DND-41 (cell line): ENCODE measurements at regions not wholly inside any gene's neighbourhood (a gene's known extent, or its start where the extent isn't known, plus 50 kb on each side); places are given as distances from the start of the nearest gene placed in this dataset.
A peak's percentile ranks its signal among the peaks of the same experiment; 100 is the strongest.
"Not testable (repeated sequence)": the region's sequence is repeated elsewhere in the genome, so short reads cannot be mapped to it uniquely, and the experiment has no call there.

Experiments used
- ATAC-seq: fragments of 200-7000 bp; cut with Tn5 transposase; 3 replicates; pipeline ENCODE4 v1.9.1; 2021; ENCODE audit warnings: low read depth; ENCODE audit not compliant: insufficient read depth
- DNase-seq: peaks from one replicate; pipeline ENCODE4 v3.0.0-alpha.2; 2020
- H2AFZ ChIP-seq: 2 replicates; pipeline ENCODE4 v1.6.0; 2012; ENCODE audit warnings: low read depth, low read length
- H3K27ac ChIP-seq: 2 replicates; pipeline ENCODE4 v1.5.1; 2012; ENCODE audit warnings: low read length, inconsistent platforms
- H3K27me3 ChIP-seq: fragments of 200-600 bp; sonication (generic); 2 replicates; pipeline ENCODE4 v1.6.0; 2012; ENCODE audit warnings: low read length, mild to moderate bottlenecking, inconsistent platforms; ENCODE audit not compliant: insufficient read depth, poor library complexity
- H3K36me3 ChIP-seq: 2 replicates; pipeline ENCODE4 v1.5.1; 2012; ENCODE audit warnings: low read length, inconsistent platforms; ENCODE audit not compliant: insufficient read depth
- H3K4me1 ChIP-seq: 2 replicates; pipeline ENCODE4 v1.5.1; 2012; ENCODE audit warnings: mild to moderate bottlenecking, low read length; ENCODE audit not compliant: insufficient read depth
- H3K4me2 ChIP-seq: 2 replicates; pipeline ENCODE4 v1.6.0; 2012; ENCODE audit warnings: mild to moderate bottlenecking, moderate library complexity, low read length, inconsistent platforms; ENCODE audit not compliant: insufficient read depth
- H3K4me3 ChIP-seq, 2 experiments: fragments of 200-600 bp in 1 of 2; shearing (Covaris generic) in 1 of 2; 2 replicates each; pipeline ENCODE4 v1.5.1; 2012 to 2016; ENCODE audit warnings: inconsistent platforms in 2 of 2, low read length in 2 of 2, mild to moderate bottlenecking in 2 of 2, low read depth in 1 of 2, moderate library complexity in 1 of 2
- H3K79me2 ChIP-seq: 2 replicates; pipeline ENCODE4 v1.6.0; 2012; ENCODE audit warnings: low read length, inconsistent platforms; ENCODE audit not compliant: insufficient read depth
- H3K9ac ChIP-seq: 2 replicates; pipeline ENCODE4 v1.6.0; 2012; ENCODE audit warnings: low read depth, mild to moderate bottlenecking, inconsistent platforms, low read length, moderate library complexity
- H3K9me3 ChIP-seq: 2 replicates; pipeline ENCODE4 v1.5.1; 2012; ENCODE audit warnings: low read length, moderate library complexity, mild to moderate bottlenecking, inconsistent platforms; ENCODE audit not compliant: insufficient read depth, severe bottlenecking
- H4K20me1 ChIP-seq: 2 replicates; pipeline ENCODE4 v1.6.0; 2012; ENCODE audit warnings: low read length; ENCODE audit not compliant: insufficient read depth
- CTCF ChIP-seq: IDR thresholded peaks from 2 replicates; pipeline ENCODE4 v1.5.1; 2012; ENCODE audit warnings: borderline replicate concordance, low read length, moderate library complexity, mild to moderate bottlenecking; ENCODE audit not compliant: poor library complexity, severe bottlenecking; ENCODE audit errors: extremely low read depth
- EZH2 ChIP-seq: IDR thresholded peaks from 3 replicates; pipeline ENCODE4 v1.6.1; 2012; ENCODE audit warnings: borderline replicate concordance, low read depth, mild to moderate bottlenecking, moderate library complexity, low read length, inconsistent platforms; ENCODE audit not compliant: severe bottlenecking

- H4K20me1 ChIP-seq: no peaks in the 10 kb centered on the region
- TF ChIP-seq EZH2: no peak
- TF ChIP-seq CTCF: no peak
Observed at GRCh38 chrX:78839711-78840110, 92.2 kb downstream of the LPAR4 start.

GRCh38 chrX:78844218-78844617 lies 96.7 kb downstream of the LPAR4 start:
- not testable (repeated sequence) for H2AFZ ChIP-seq, H3K4me1 ChIP-seq

More at GRCh38 chrX:78839711-78840110, 92.2 kb downstream of the LPAR4 start:
- Histone ChIP-seq H3K4me3 (no peak overlapping the region), H3K79me2 (no peaks in the 10 kb centered on the region), H3K27ac (no peak overlapping the region), H3K9me3 (no peaks in the 10 kb centered on the region), H2AFZ (no peak overlapping the region), H3K27me3 (no peaks in the 10 kb centered on the region), H3K9ac (no peak overlapping the region), H3K36me3 (no peaks in the 10 kb centered on the region), H3K4me1 (no peaks in the 10 kb centered on the region), H3K4me2 (no peak overlapping the region)
- ATAC-seq: no peak
- DNase-seq: no peak

GRCh38 chrX:78881248-78881647 lies 63.9 kb upstream of the P2RY10 start:
- not testable (repeated sequence) for H4K20me1 ChIP-seq, H3K9me3 ChIP-seq, ATAC-seq, DNase-seq, H3K4me3 ChIP-seq, H3K4me2 ChIP-seq, H3K9ac ChIP-seq, H3K27me3 ChIP-seq, H3K79me2 ChIP-seq, H3K4me1 ChIP-seq, H2AFZ ChIP-seq, H3K36me3 ChIP-seq, H3K27ac ChIP-seq

More at GRCh38 chrX:78844218-78844617, 96.7 kb downstream of the LPAR4 start:
- H3K79me2 ChIP-seq, H3K27ac ChIP-seq, DNase-seq, H3K4me2 ChIP-seq, H3K4me3 ChIP-seq, H3K36me3 ChIP-seq, H4K20me1 ChIP-seq, ATAC-seq, H3K27me3 ChIP-seq, H3K9me3 ChIP-seq, H3K9ac ChIP-seq: not testable (repeated sequence)

- peak; percentile 63 for ATAC-seq
- H3K36me3 ChIP-seq: no peaks in the 10 kb centered on the region
- no peaks in the 10 kb centered on the region for H3K9me3 ChIP-seq
- DNase-seq: no peak
- H2AFZ ChIP-seq: peak overlapping the region; percentile 30; the same call in 1 of the 2 replicates
- H3K27ac ChIP-seq: no peak overlapping the region
- H3K4me1 ChIP-seq: no peaks in the 10 kb centered on the region; the same call in 1 of the 2 replicates
- no peaks in the 10 kb centered on the region for H4K20me1 ChIP-seq
- no peaks in the 10 kb centered on the region for H3K79me2 ChIP-seq
- TF ChIP-seq CTCF: peak; percentile 53
- no peak for TF ChIP-seq EZH2
- H3K4me2 ChIP-seq: no peak overlapping the region
- H3K4me3 ChIP-seq: no peak overlapping the region
- H3K9ac ChIP-seq: no peak overlapping the region
- no peaks in the 10 kb centered on the region for H3K27me3 ChIP-seq
Observed at GRCh38 chrX:78886550-78886949, 58.6 kb upstream of the P2RY10 start.
